Dendritic cell treated with granulocyte-macrophage colony-stimulating factor and Interleukin-4, amounts not matched to agents 40 ng/mL and 50 ng/mL, for 4 days (primary cell): ENCODE measurements at regions not wholly inside any gene's neighbourhood (a gene's known extent, or its start where the extent isn't known, plus 50 kb on each side); places are given as distances from the start of the nearest gene placed in this dataset.
"Not testable (repeated sequence)": the region's sequence is repeated elsewhere in the genome, so short reads cannot be mapped to it uniquely, and the experiment has no call there.

Experiments
- H3K27ac Mint-ChIP-seq: one replicate; pipeline ENCODE4 v1.8.0; 2022; ENCODE audit warnings: mild to moderate bottlenecking, mixed read lengths
- H3K27me3 Mint-ChIP-seq: one replicate; pipeline ENCODE4 v1.8.0; 2022; ENCODE audit warnings: mild to moderate bottlenecking, mixed read lengths
- H3K36me3 Mint-ChIP-seq: one replicate; pipeline ENCODE4 v1.8.0; 2022; ENCODE audit warnings: low read depth, mixed read lengths
- H3K4me1 Mint-ChIP-seq: one replicate; pipeline ENCODE4 v1.8.0; 2022; ENCODE audit warnings: low read depth, mixed read lengths
- H3K4me3 Mint-ChIP-seq: one replicate; pipeline ENCODE4 v1.8.0; 2022; ENCODE audit warnings: mild to moderate bottlenecking, moderate library complexity, mixed read lengths
- H3K9me3 Mint-ChIP-seq: one replicate; pipeline ENCODE4 v1.8.0; 2022; ENCODE audit warnings: mixed read lengths
- intact Hi-C: fragments of 100-400 bp; cut with micrococcal nuclease; formaldehyde crosslinking; loops from one replicate; pipeline ENCODE4 v1.15.0; 2022

GRCh38 chr12:59396519-59396918 lies 199.3 kb upstream of the SLC16A7 start:
- H3K27me3 Mint-ChIP-seq = no peaks in the 10 kb centered on the region
- no peaks in the 10 kb centered on the region for H3K36me3 Mint-ChIP-seq
- H3K27ac Mint-ChIP-seq = no peak overlapping the region
- intact Hi-C loops = no loop called here
- peaks cover 5% of the 10 kb centered on the region for H3K4me1 Mint-ChIP-seq
- no peak overlapping the region for H3K4me3 Mint-ChIP-seq
- no peaks in the 10 kb centered on the region for H3K9me3 Mint-ChIP-seq

- intact Hi-C loops, H3K4me3 Mint-ChIP-seq, H3K27me3 Mint-ChIP-seq, H3K36me3 Mint-ChIP-seq, H3K4me1 Mint-ChIP-seq, H3K27ac Mint-ChIP-seq, H3K9me3 Mint-ChIP-seq: not testable (repeated sequence)
These were observed 200.5 kb upstream of the SLC16A7 start for GRCh38 chr12:59395310-59395709.

GRCh38 chr12:59393506-59393905 lies 202.3 kb upstream of the SLC16A7 start:
- Mint-ChIP-seq H3K27ac (no peak overlapping the region), H3K36me3 (no peaks in the 10 kb centered on the region), H3K4me1 (peaks cover 5% of the 10 kb centered on the region), H3K27me3 (no peaks in the 10 kb centered on the region), H3K9me3 (no peaks in the 10 kb centered on the region), H3K4me3 (no peak overlapping the region)
- intact Hi-C loops = no loop called here

- Mint-ChIP-seq H3K27ac (no peak overlapping the region), H3K4me3 (no peak overlapping the region), H3K9me3 (no peaks in the 10 kb centered on the region), H3K27me3 (no peaks in the 10 kb centered on the region), H3K36me3 (no peaks in the 10 kb centered on the region), H3K4me1 (peaks cover 14% of the 10 kb centered on the region)
- intact Hi-C loops = no loop called here
These were observed 205.8 kb upstream of the SLC16A7 start for GRCh38 chr12:59389968-59390576.

GRCh38 chr12:59388694-59389093 lies 207.1 kb upstream of the SLC16A7 start:
- H3K9me3 Mint-ChIP-seq = no peaks in the 10 kb centered on the region
- H3K36me3 Mint-ChIP-seq = no peaks in the 10 kb centered on the region
- peaks cover 14% of the 10 kb centered on the region for H3K4me1 Mint-ChIP-seq
- no peak overlapping the region for H3K4me3 Mint-ChIP-seq
- H3K27ac Mint-ChIP-seq = no peak overlapping the region
- no peaks in the 10 kb centered on the region for H3K27me3 Mint-ChIP-seq
- intact Hi-C loops = no loop called here

- Mint-ChIP-seq H3K9me3 (no peaks in the 10 kb centered on the region), H3K4me3 (no peak overlapping the region), H3K4me1 (peaks cover 15% of the 10 kb centered on the region), H3K27ac (peak overlapping the region; percentile 22), H3K36me3 (no peaks in the 10 kb centered on the region), H3K27me3 (no peaks in the 10 kb centered on the region)
- intact Hi-C loops = no loop called here
These were observed 207.7 kb upstream of the SLC16A7 start for GRCh38 chr12:59388176-59388575.

- Mint-ChIP-seq H3K27me3 (no peaks in the 10 kb centered on the region), H3K9me3 (no peaks in the 10 kb centered on the region), H3K36me3 (no peaks in the 10 kb centered on the region), H3K27ac (no peak overlapping the region), H3K4me1 (peaks cover 17% of the 10 kb centered on the region), H3K4me3 (no peak overlapping the region)
- intact Hi-C loops = no loop called here
These were observed 209.6 kb upstream of the SLC16A7 start for GRCh38 chr12:59386236-59386635.

GRCh38 chr12:59383079-59383822 lies 212.6 kb upstream of the SLC16A7 start:
- Mint-ChIP-seq H3K4me1 (peaks cover 17% of the 10 kb centered on the region), H3K9me3 (no peaks in the 10 kb centered on the region), H3K27me3 (no peaks in the 10 kb centered on the region), H3K4me3 (peak overlapping the region; percentile 55), H3K27ac (peak overlapping the region; percentile 79), H3K36me3 (no peaks in the 10 kb centered on the region)
- intact Hi-C loops = no loop called here

GRCh38 chr12:59382282-59383078 lies 213.3 kb upstream of the SLC16A7 start:
- H3K27me3 Mint-ChIP-seq = no peaks in the 10 kb centered on the region
- intact Hi-C loops = no loop called here
- H3K27ac Mint-ChIP-seq = peak overlapping the region; percentile 79
- H3K36me3 Mint-ChIP-seq = no peaks in the 10 kb centered on the region
- peak overlapping the region; percentile 55 for H3K4me3 Mint-ChIP-seq
- H3K4me1 Mint-ChIP-seq = peaks cover 9% of the 10 kb centered on the region
- no peaks in the 10 kb centered on the region for H3K9me3 Mint-ChIP-seq

GRCh38 chr12:59381106-59381505 lies 214.7 kb upstream of the SLC16A7 start:
- no peak overlapping the region for H3K27ac Mint-ChIP-seq
- H3K27me3 Mint-ChIP-seq = no peaks in the 10 kb centered on the region
- H3K36me3 Mint-ChIP-seq = no peaks in the 10 kb centered on the region
- no peaks in the 10 kb centered on the region for H3K9me3 Mint-ChIP-seq
- H3K4me1 Mint-ChIP-seq = peaks cover 8% of the 10 kb centered on the region
- intact Hi-C loops = no loop called here
- H3K4me3 Mint-ChIP-seq = no peak overlapping the region

GRCh38 chr12:59375633-59376032 lies 220.2 kb upstream of the SLC16A7 start:
- H3K4me1 Mint-ChIP-seq = no peaks in the 10 kb centered on the region
- H3K27ac Mint-ChIP-seq = no peak overlapping the region
- no peak overlapping the region for H3K4me3 Mint-ChIP-seq
- H3K27me3 Mint-ChIP-seq = no peaks in the 10 kb centered on the region
- no peaks in the 10 kb centered on the region for H3K36me3 Mint-ChIP-seq
- intact Hi-C loops = no loop called here
- H3K9me3 Mint-ChIP-seq = no peaks in the 10 kb centered on the region

- no peaks in the 10 kb centered on the region for H3K36me3 Mint-ChIP-seq
- H3K27me3 Mint-ChIP-seq = no peaks in the 10 kb centered on the region
- no peaks in the 10 kb centered on the region for H3K9me3 Mint-ChIP-seq
- intact Hi-C loops = no loop called here
- H3K27ac Mint-ChIP-seq = no peak overlapping the region
- H3K4me1 Mint-ChIP-seq = no peaks in the 10 kb centered on the region
- no peak overlapping the region for H3K4me3 Mint-ChIP-seq
These were observed 221.0 kb upstream of the SLC16A7 start for GRCh38 chr12:59374783-59375182.

GRCh38 chr12:59372956-59373355 lies 222.9 kb upstream of the SLC16A7 start:
- intact Hi-C loops = no loop called here
- H3K27me3 Mint-ChIP-seq = no peaks in the 10 kb centered on the region
- no peaks in the 10 kb centered on the region for H3K36me3 Mint-ChIP-seq
- no peak overlapping the region for H3K4me3 Mint-ChIP-seq
- H3K4me1 Mint-ChIP-seq = no peaks in the 10 kb centered on the region
- H3K9me3 Mint-ChIP-seq = no peaks in the 10 kb centered on the region
- no peak overlapping the region for H3K27ac Mint-ChIP-seq

- Mint-ChIP-seq H3K27me3 (no peaks in the 10 kb centered on the region), H3K9me3 (no peaks in the 10 kb centered on the region), H3K27ac (no peak overlapping the region), H3K4me1 (no peaks in the 10 kb centered on the region), H3K4me3 (no peak overlapping the region), H3K36me3 (no peaks in the 10 kb centered on the region)
- intact Hi-C loops = no loop called here
These were observed 224.9 kb upstream of the SLC16A7 start for GRCh38 chr12:59370933-59371332.
